CD14-positive monocyte (primary cell): ENCODE measurements at regions not wholly inside any gene's neighbourhood (a gene's known extent, or its start where the extent isn't known, plus 50 kb on each side); places are given as distances from the start of the nearest gene placed in this dataset.

Experiments
- DNase-seq, 3 donors: peaks; one replicate each; pipeline ENCODE4 v3.0.0-alpha.2; 2011 to 2022
- H2AFZ ChIP-seq: 2 replicates; pipeline ENCODE4 v1.6.0; 2012; ENCODE audit warnings: mild to moderate bottlenecking, low read depth, low read length, inconsistent platforms; ENCODE audit not compliant: insufficient read depth, poor library complexity, severe bottlenecking
- H3K27ac ChIP-seq, 2 donors: 1 replicate in 1 of 2; 2 replicates in 1 of 2; pipeline ENCODE4 v1.5.1; 2012 to 2013; ENCODE audit warnings: low read length in 2 of 2, control low read depth in 1 of 2, inconsistent platforms in 1 of 2, low read depth in 1 of 2, mild to moderate bottlenecking in 1 of 2
- H3K27me3 ChIP-seq, 2 donors: one replicate each; pipeline versions ENCODE4 v1.6.0 to v1.6.1; 2011 to 2013; ENCODE audit warnings: low read length in 2 of 2; ENCODE audit not compliant: control insufficient read depth in 2 of 2, insufficient read depth in 2 of 2
- H3K36me3 ChIP-seq, 2 donors: replicated peaks in 1 of 2; 1 replicate in 1 of 2; 2 replicates in 1 of 2; pipeline versions ENCODE4 v1.5.1 to v1.6.1; 2012 to 2013; ENCODE audit warnings: low read length in 2 of 2, control low read depth in 1 of 2, inconsistent platforms in 1 of 2, mild to moderate bottlenecking in 1 of 2; ENCODE audit not compliant: insufficient read depth in 2 of 2, control insufficient read depth in 1 of 2
- H3K4me1 ChIP-seq, 2 donors: 1 replicate in 1 of 2; 2 replicates in 1 of 2; pipeline versions ENCODE4 v1.5.1 to v1.6.1; 2012 to 2013; ENCODE audit warnings: low read length in 2 of 2, control low read depth in 1 of 2, inconsistent platforms in 1 of 2, mild to moderate bottlenecking in 1 of 2, moderate library complexity in 1 of 2; ENCODE audit not compliant: insufficient read depth in 2 of 2, control insufficient read depth in 1 of 2
- H3K4me2 ChIP-seq: replicated peaks from 2 replicates; pipeline ENCODE3; 2012; ENCODE audit warnings: low read length, moderate library complexity, mild to moderate bottlenecking; ENCODE audit not compliant: poor library complexity, severe bottlenecking; ENCODE audit errors: extremely low read depth
- H3K4me3 ChIP-seq, 3 experiments: fragments of 200-600 bp in 1 of 3; sonication (generic) in 1 of 3; replicated peaks in 1 of 3; 1 replicate in 2 of 3; 2 replicates in 1 of 3; pipeline ENCODE4 v1.5.1; 2011 to 2013; ENCODE audit warnings: low read length in 3 of 3, mild to moderate bottlenecking in 3 of 3, control low read depth in 2 of 3, low read depth in 2 of 3, inconsistent platforms in 1 of 3, moderate library complexity in 1 of 3
- H3K79me2 ChIP-seq: 2 replicates; pipeline ENCODE4 v1.6.0; 2012; ENCODE audit warnings: mild to moderate bottlenecking, control low read depth, inconsistent platforms, low read length, moderate library complexity; ENCODE audit not compliant: insufficient read depth
- H3K9ac ChIP-seq: 2 replicates; pipeline ENCODE4 v1.6.0; 2017; ENCODE audit warnings: low read length, mild to moderate bottlenecking; ENCODE audit not compliant: insufficient read depth, poor library complexity, severe bottlenecking
- H3K9me3 ChIP-seq, 2 donors: replicated peaks in 1 of 2; 1 replicate in 1 of 2; 2 replicates in 1 of 2; pipeline versions ENCODE4 v1.5.1 to v1.6.1; 2012 to 2013; ENCODE audit warnings: low read length in 2 of 2, control low read depth in 1 of 2; ENCODE audit not compliant: control insufficient read depth in 1 of 2, insufficient read depth in 1 of 2
- H4K20me1 ChIP-seq: 2 replicates; pipeline ENCODE4 v1.6.0; 2012; ENCODE audit warnings: mild to moderate bottlenecking, low read length, control low read depth, moderate library complexity; ENCODE audit not compliant: insufficient read depth
- H3K27ac Mint-ChIP-seq, 7 donors: one replicate each; pipeline ENCODE4 v1.8.0; 2020; ENCODE audit warnings: mild to moderate bottlenecking in 7 of 7, mixed read lengths in 7 of 7, moderate library complexity in 6 of 7, inconsistent platforms in 2 of 7
- H3K27me3 Mint-ChIP-seq, 3 donors: one replicate each; pipeline ENCODE4 v1.8.0; 2021 to 2022; ENCODE audit warnings: low read depth in 3 of 3, mild to moderate bottlenecking in 3 of 3, mixed read lengths in 3 of 3, moderate library complexity in 3 of 3, inconsistent platforms in 1 of 3
- H3K36me3 Mint-ChIP-seq, 2 donors: one replicate each; pipeline ENCODE4 v1.8.0; 2020; ENCODE audit warnings: mixed read lengths in 2 of 2, inconsistent platforms in 1 of 2, mild to moderate bottlenecking in 1 of 2
- H3K4me1 Mint-ChIP-seq: one replicate; pipeline ENCODE4 v1.8.0; 2020; ENCODE audit warnings: mild to moderate bottlenecking, mixed read lengths
- H3K4me3 Mint-ChIP-seq, 2 donors: one replicate each; pipeline ENCODE4 v1.8.0; 2020; ENCODE audit warnings: mild to moderate bottlenecking in 2 of 2, mixed read lengths in 2 of 2, moderate library complexity in 1 of 2
- H3K9me3 Mint-ChIP-seq, 7 donors: one replicate each; pipeline ENCODE4 v1.8.0; 2020 to 2022; ENCODE audit warnings: mixed read lengths in 7 of 7, mild to moderate bottlenecking in 6 of 7, moderate library complexity in 6 of 7, inconsistent platforms in 2 of 7
- WGBS: methylation state at CpG from one replicate; pipeline ENCODE4 v1.1.5; 2013; ENCODE audit warnings: missing lambda C conversion rate; ENCODE audit not compliant: insufficient coverage; 5-methylcytosine and 5-hydroxymethylcytosine counted together
- intact Hi-C, 2 donors: fragments of 100-400 bp; cut with micrococcal nuclease; formaldehyde crosslinking; loops; one replicate each; pipeline versions ENCODE4 v1.15.0 to v1.15.1; 2023
- TF ChIP-seq, protein P1 (sequence below): fragments of 200-600 bp; IDR thresholded peaks from one replicate; pipeline ENCODE4 v1.8.0; 2022; ENCODE audit warnings: antibody characterized with exemption, mild to moderate bottlenecking

DNA sequence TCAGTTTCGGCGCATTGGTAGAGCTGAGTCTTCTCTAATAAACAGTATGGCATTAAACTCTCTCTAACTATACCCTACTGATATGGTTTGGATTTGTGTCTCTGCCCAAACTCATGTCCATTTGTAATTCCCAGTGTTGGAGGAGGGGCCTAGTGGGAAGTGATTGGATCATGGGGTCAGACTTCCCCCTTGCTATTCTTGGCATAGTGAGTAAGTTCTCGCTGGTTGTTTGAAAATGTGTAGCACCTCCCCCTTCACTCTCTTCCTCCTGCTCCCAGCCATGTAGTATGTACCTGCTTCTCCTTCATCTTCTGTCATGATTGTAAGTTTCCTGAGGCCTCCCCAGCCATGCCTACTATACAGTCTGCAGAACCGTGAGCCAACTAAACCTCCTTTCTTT is 682.7 kb upstream of the ARGLU1 start:
- H3K4me3 Mint-ChIP-seq, result no peak overlapping the region
- H2AFZ ChIP-seq, result no peak overlapping the region
- H3K4me2 ChIP-seq, result no peak overlapping the region
- no peaks in the 10 kb centered on the region for H3K36me3 Mint-ChIP-seq
- H3K4me3 ChIP-seq, result no peak overlapping the region
- H3K4me1 ChIP-seq, result no peaks in the 10 kb centered on the region
- no peaks in the 10 kb centered on the region for H3K27me3 ChIP-seq
- no CpG with 5 or more reads among the region's 4 CpGs for WGBS
- no peak overlapping the region for H3K27ac ChIP-seq
- TF ChIP-seq, protein P1, sequence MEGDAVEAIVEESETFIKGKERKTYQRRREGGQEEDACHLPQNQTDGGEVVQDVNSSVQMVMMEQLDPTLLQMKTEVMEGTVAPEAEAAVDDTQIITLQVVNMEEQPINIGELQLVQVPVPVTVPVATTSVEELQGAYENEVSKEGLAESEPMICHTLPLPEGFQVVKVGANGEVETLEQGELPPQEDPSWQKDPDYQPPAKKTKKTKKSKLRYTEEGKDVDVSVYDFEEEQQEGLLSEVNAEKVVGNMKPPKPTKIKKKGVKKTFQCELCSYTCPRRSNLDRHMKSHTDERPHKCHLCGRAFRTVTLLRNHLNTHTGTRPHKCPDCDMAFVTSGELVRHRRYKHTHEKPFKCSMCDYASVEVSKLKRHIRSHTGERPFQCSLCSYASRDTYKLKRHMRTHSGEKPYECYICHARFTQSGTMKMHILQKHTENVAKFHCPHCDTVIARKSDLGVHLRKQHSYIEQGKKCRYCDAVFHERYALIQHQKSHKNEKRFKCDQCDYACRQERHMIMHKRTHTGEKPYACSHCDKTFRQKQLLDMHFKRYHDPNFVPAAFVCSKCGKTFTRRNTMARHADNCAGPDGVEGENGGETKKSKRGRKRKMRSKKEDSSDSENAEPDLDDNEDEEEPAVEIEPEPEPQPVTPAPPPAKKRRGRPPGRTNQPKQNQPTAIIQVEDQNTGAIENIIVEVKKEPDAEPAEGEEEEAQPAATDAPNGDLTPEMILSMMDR, result no peak
- H3K27me3 Mint-ChIP-seq, result peaks cover 0 to 4% (median 0%) of the 10 kb centered on the region in 3 donors
- intact Hi-C loops, result no loop called here
- peaks cover 0 to 2% (median 0%) of the 10 kb centered on the region in 7 donors for H3K9me3 Mint-ChIP-seq
- H3K27ac Mint-ChIP-seq, result peak overlapping the region in 1 of 7 donors; percentile 61
- no peaks in the 10 kb centered on the region for H3K36me3 ChIP-seq
- no peak for DNase-seq
- H3K79me2 ChIP-seq, result no peaks in the 10 kb centered on the region
- H3K9me3 ChIP-seq, result no peaks in the 10 kb centered on the region
- H3K9ac ChIP-seq, result no peak overlapping the region
- no peaks in the 10 kb centered on the region for H4K20me1 ChIP-seq
- no peaks in the 10 kb centered on the region for H3K4me1 Mint-ChIP-seq

DNA sequence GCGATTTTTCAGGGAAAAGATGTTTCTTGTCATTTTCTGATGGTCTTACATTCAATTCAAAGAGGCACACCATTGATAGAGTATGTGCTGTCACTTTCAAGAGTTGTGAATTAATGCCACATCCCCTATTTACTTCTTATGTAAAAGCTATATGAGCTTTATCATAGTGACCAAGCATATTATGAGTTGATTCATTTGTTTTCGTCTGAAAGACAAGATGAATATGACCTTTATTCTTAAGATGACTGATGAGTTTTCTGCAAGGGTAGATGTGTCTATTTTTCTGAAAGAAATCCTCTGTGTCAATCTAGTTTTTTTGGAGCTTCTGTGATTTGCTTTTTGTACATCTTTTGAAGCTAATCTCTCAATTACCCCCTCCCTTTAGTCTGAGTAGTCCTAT is 676.3 kb upstream of the ARGLU1 start:
- Mint-ChIP-seq H3K27ac (no peak overlapping the region), H3K4me3 (no peak overlapping the region), H3K9me3 (peaks cover 0 to 7% (median 3%) of the 10 kb centered on the region in 7 donors), H3K36me3 (no peaks in the 10 kb centered on the region), H3K4me1 (no peaks in the 10 kb centered on the region), H3K27me3 (peaks cover 0 to 4% (median 1%) of the 10 kb centered on the region in 3 donors)
- H3K36me3 ChIP-seq, result no peaks in the 10 kb centered on the region
- H3K27ac ChIP-seq, result no peak overlapping the region
- no peak overlapping the region for H3K4me2 ChIP-seq
- TF ChIP-seq, protein P1, result no peak
- no peaks in the 10 kb centered on the region for H4K20me1 ChIP-seq
- intact Hi-C loops, result no loop called here
- no peaks in the 10 kb centered on the region for H3K79me2 ChIP-seq
- H3K4me3 ChIP-seq, result no peak overlapping the region
- H3K4me1 ChIP-seq, result no peaks in the 10 kb centered on the region
- no peak for DNase-seq
- no CpG with 5 or more reads among the region's 2 CpGs for WGBS
- peaks cover 0 to 4% of the 10 kb centered on the region in 2 donors for H3K9me3 ChIP-seq
- no peak overlapping the region for H3K9ac ChIP-seq
- H3K27me3 ChIP-seq, result no peaks in the 10 kb centered on the region
- H2AFZ ChIP-seq, result no peak overlapping the region
